Stomach (tissue), 8 donors: ENCODE measurements at regions not wholly inside any gene's neighbourhood (a gene's known extent, or its start where the extent isn't known, plus 50 kb on each side); places are given as distances from the start of the nearest gene placed in this dataset.

Experiments
- DNase-seq, 2 donors: peaks; one replicate each; pipeline versions ENCODE4 v3.0.0 to v3.0.0-alpha.2; 2013 to 2019
- H3K27ac ChIP-seq, 5 donors: fragments of 200-600 bp in 4 of 5; sonication (generic) in 4 of 5; one replicate each; pipeline ENCODE4 v1.5.1; 2013 to 2019; ENCODE audit warnings: mild to moderate bottlenecking in 1 of 5, moderate library complexity in 1 of 5
- H3K27me3 ChIP-seq, 3 donors: fragments of 200-600 bp; sonication (generic); one replicate each; pipeline ENCODE4 v1.5.1; 2017 to 2019; ENCODE audit warnings: mixed run types in 1 of 3
- H3K36me3 ChIP-seq, 4 donors: fragments of 200-600 bp; sonication (generic); 1 replicate in 3 of 4; 2 replicates in 1 of 4; pipeline ENCODE4 v1.5.1; 2016 to 2019
- H3K4me1 ChIP-seq, 4 donors: fragments of 200-600 bp; sonication (generic); one replicate each; pipeline ENCODE4 v1.5.1; 2016 to 2019
- H3K4me3 ChIP-seq, 4 donors: fragments of 200-600 bp; sonication (generic) in 3 of 4; one replicate each; pipeline ENCODE4 v1.5.1; 2016 to 2019; ENCODE audit warnings: mild to moderate bottlenecking in 1 of 4
- H3K9me3 ChIP-seq, 4 donors: fragments of 200-600 bp; sonication (generic); one replicate each; pipeline ENCODE4 v1.5.1; 2016 to 2019
- EP300 ChIP-seq: sonication (generic); formaldehyde crosslinking; IDR thresholded peaks from one replicate; pipeline ENCODE4 v1.6.1; 2017; ENCODE audit warnings: antibody characterized with exemption
- POLR2A ChIP-seq, 4 donors: fragments of 450-650 bp; IDR thresholded peaks; one replicate each; pipeline ENCODE4 v1.6.1; 2016; ENCODE audit warnings: antibody characterized with exemption in 4 of 4, control low read depth in 2 of 4, mild to moderate bottlenecking in 1 of 4, moderate library complexity in 1 of 4
- POLR2AphosphoS5 ChIP-seq, 3 donors: sonication (generic); formaldehyde crosslinking; IDR thresholded peaks; one replicate each; pipeline ENCODE4 v1.6.1; 2016; ENCODE audit warnings: antibody characterized with exemption in 3 of 3
- WGBS, 5 donors: extraction: QIAGEN DNeasy Blood & Tissue Kit in 3 of 5; methylation state at CpG; one replicate each; pipeline versions ENCODE4 v1.1.5 to v1.1.7; 2013 to 2018; 5-methylcytosine and 5-hydroxymethylcytosine counted together
- intact Hi-C: fragments of 100-400 bp; cut with DNase I; formaldehyde crosslinking; loops from one replicate; pipeline ENCODE4 v1.15.1; 2023; ENCODE audit warnings: low total_unique reads
- TF ChIP-seq, protein P1 (sequence below), 7 experiments: fragments of 450-650 bp in 4 of 7; fragments of 200-600 bp in 3 of 7; sonication (generic) in 3 of 7; IDR thresholded peaks; one replicate each; pipeline ENCODE4 v1.5.1; 2016 to 2019; ENCODE audit warnings: antibody characterized with exemption in 7 of 7, control low read depth in 2 of 7, mild to moderate bottlenecking in 1 of 7
- donor health status: healthy with polysubstance abuse.
- donor health status: Bipolar disorder and iron deficiency.
- donor health status: healthy.

DNA sequence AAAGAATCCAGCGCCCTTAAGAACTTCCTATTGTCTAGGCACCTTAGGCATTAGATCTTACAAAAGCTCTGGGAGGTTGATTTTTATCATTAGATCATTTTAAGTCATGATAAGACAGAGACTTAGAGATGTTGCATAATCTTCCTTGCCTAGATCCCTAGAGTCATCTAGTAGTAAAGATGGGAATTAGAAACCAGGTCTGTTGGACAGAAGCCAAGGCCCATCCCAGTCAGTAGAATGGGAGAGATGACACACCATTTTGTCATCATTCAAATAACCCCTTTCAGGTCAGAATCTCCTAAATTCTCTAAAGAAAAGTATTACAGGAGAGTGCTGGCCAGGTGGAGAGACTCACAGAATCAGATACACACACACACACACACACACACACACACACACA is 579.1 kb downstream of the BMP2 start:
- whole genome bisulfite sequencing, 5 donors = 89 to 94% (median 94%) methylated on average over 1 of the region's 1 CpG
- H3K27me3 ChIP-seq = no peaks in the 10 kb centered on the region

DNA sequence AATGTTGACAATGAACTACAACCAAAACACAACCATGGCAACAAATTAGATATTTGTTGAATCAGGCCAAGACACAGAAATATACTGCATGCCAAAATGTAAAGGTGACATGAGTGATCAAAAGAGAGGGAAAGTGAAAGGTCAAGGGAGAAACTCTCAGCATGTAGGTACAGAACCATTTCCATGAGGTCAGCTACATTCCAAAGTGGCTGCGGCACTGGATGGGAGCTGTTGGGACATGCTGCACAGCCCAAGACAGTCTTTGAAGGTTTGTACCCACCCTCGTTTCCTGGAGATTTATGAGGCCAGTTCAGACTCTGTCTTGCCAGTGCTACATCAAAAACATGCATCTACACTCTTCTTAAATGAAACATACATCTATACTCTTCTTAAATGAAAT is 579.9 kb downstream of the BMP2 start:
- 60 to 87% (median 85%) methylated on average over 2 of the region's 2 CpGs for WGBS, 5 donors
- DNase-seq = peak in 1 of 2 donors; percentile 13

More for the DNA sequence above, 579.1 kb downstream of the BMP2 start:
- Histone ChIP-seq H3K4me1 (no peaks in the 10 kb centered on the region), H3K4me3 (no peak overlapping the region), H3K36me3 (no peaks in the 10 kb centered on the region), H3K27ac (no peak overlapping the region), H3K9me3 (no peaks in the 10 kb centered on the region)
- intact Hi-C loops = no loop called here
- DNase-seq = no peak
- TF ChIP-seq POLR2A (IDR thresholded peaks at IDR 0.05) (no peak), EP300 (no peak), POLR2AphosphoS5 (IDR thresholded peaks at IDR 0.05) (no peak)

DNA sequence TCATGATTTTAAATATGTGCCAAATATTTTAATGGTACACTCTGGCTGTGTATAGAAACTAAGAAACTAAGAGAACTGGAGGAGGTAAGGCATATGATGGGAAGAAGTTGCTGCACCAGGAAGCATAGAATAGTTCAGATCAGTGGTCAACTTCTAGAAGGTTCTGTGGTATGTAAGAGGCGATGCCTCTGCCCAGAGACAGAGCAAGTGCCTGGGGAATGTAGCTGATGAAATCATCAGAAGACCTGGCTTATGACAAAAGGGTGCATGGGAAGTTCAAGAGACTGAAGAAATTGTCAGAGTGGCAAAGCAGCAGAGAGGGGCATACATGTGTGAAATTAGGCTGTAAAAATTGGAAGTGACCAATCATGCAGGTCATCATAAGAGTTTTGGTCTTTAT is 580.8 kb downstream of the BMP2 start:
- no peak for TF ChIP-seq EP300
- TF ChIP-seq POLR2AphosphoS5 (IDR thresholded peaks at IDR 0.05) = no peak
- TF ChIP-seq POLR2A (IDR thresholded peaks at IDR 0.05) = no peak
- TF ChIP-seq, protein P1, sequence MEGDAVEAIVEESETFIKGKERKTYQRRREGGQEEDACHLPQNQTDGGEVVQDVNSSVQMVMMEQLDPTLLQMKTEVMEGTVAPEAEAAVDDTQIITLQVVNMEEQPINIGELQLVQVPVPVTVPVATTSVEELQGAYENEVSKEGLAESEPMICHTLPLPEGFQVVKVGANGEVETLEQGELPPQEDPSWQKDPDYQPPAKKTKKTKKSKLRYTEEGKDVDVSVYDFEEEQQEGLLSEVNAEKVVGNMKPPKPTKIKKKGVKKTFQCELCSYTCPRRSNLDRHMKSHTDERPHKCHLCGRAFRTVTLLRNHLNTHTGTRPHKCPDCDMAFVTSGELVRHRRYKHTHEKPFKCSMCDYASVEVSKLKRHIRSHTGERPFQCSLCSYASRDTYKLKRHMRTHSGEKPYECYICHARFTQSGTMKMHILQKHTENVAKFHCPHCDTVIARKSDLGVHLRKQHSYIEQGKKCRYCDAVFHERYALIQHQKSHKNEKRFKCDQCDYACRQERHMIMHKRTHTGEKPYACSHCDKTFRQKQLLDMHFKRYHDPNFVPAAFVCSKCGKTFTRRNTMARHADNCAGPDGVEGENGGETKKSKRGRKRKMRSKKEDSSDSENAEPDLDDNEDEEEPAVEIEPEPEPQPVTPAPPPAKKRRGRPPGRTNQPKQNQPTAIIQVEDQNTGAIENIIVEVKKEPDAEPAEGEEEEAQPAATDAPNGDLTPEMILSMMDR (IDR thresholded peaks at IDR 0.05) = no peak
- H3K27ac ChIP-seq = no peak overlapping the region
- 85 to 98% (median 94%) methylated on average over 1 of the region's 1 CpG for WGBS, 5 donors
- no peaks in the 10 kb centered on the region for H3K4me1 ChIP-seq
- H3K36me3 ChIP-seq = no peaks in the 10 kb centered on the region
- H3K9me3 ChIP-seq = no peaks in the 10 kb centered on the region
- no peaks in the 10 kb centered on the region for H3K27me3 ChIP-seq
- DNase-seq = no peak
- intact Hi-C loops = no loop called here
- no peak overlapping the region for H3K4me3 ChIP-seq

More for the DNA sequence above, 579.9 kb downstream of the BMP2 start:
- no peaks in the 10 kb centered on the region for H3K9me3 ChIP-seq
- H3K4me3 ChIP-seq = no peak overlapping the region
- H3K27me3 ChIP-seq = no peaks in the 10 kb centered on the region
- no peak overlapping the region for H3K27ac ChIP-seq
- H3K4me1 ChIP-seq = no peaks in the 10 kb centered on the region
- intact Hi-C loops = no loop called here
- no peaks in the 10 kb centered on the region for H3K36me3 ChIP-seq
- TF ChIP-seq POLR2A (IDR thresholded peaks at IDR 0.05) = no peak
- no peak for TF ChIP-seq POLR2AphosphoS5 (IDR thresholded peaks at IDR 0.05)
- TF ChIP-seq, protein P1 (IDR thresholded peaks at IDR 0.05) = no peak
- TF ChIP-seq EP300 = no peak

DNA sequence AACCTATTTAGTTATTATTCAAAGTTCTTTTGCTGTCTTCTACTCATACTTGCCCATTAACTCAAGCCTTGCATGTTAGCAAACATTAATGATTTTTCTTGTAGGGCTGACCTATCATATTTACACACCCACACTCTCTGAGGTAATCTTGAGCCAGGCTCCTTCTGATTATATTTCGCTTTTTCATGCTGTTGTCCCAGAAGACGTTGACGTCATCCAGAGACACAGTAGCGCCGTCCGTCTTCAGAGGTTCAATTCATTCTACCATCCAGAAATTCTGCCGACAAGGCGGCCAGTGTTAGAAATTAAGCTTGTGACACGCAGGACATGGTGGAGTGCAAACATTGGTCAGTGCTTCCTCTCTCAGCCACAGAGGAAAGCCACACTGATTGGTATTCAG is 584.7 kb downstream of the BMP2 start:
- no peaks in the 10 kb centered on the region for H3K9me3 ChIP-seq
- 48 to 70% (median 54%) methylated on average over 9 of the region's 9 CpGs for WGBS, 5 donors
- intact Hi-C loops = no loop called here

DNA sequence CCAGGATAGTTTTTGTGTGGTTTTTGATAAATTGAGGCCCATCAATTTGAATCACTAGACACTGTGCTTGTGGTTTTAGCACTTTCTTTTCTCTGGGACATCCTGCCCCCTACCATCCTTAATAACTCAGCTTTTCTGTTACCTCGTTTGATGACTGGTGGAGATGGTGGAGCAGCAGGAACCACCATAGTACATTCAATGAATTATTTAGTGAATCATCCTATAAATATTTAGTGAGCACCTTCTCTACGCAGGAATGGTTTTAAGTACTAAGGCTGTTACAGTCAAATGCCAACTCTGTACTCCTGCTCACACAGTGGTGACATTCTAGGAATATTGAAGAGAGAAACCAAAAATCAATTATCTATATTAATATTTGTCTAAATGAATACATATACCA is 585.2 kb downstream of the HAO1 start:
- H3K4me3 ChIP-seq = no peak overlapping the region
- H3K27me3 ChIP-seq = no peaks in the 10 kb centered on the region
- TF ChIP-seq POLR2AphosphoS5 (IDR thresholded peaks at IDR 0.05) = no peak
- no peak for TF ChIP-seq POLR2A (IDR thresholded peaks at IDR 0.05)
- TF ChIP-seq EP300 = no peak
- TF ChIP-seq, protein P1 (IDR thresholded peaks at IDR 0.05) = no peak
- no peak for DNase-seq
- H3K36me3 ChIP-seq = no peaks in the 10 kb centered on the region
- intact Hi-C loops = no loop called here
- H3K4me1 ChIP-seq = no peaks in the 10 kb centered on the region
- H3K9me3 ChIP-seq = no peaks in the 10 kb centered on the region
- WGBS, 5 donors = 43 to 63% (median 54%) methylated on average over 2 of the region's 2 CpGs
- H3K27ac ChIP-seq = no peak overlapping the region

More for the DNA sequence above, 584.7 kb downstream of the BMP2 start:
- no peaks in the 10 kb centered on the region for H3K36me3 ChIP-seq
- H3K4me3 ChIP-seq = no peak overlapping the region
- H3K27me3 ChIP-seq = no peaks in the 10 kb centered on the region
- DNase-seq = peak in 1 of 2 donors; percentile 13
- TF ChIP-seq POLR2A (IDR thresholded peaks at IDR 0.05) = no peak
- TF ChIP-seq POLR2AphosphoS5 (IDR thresholded peaks at IDR 0.05) = no peak
- H3K27ac ChIP-seq = no peak overlapping the region
- no peaks in the 10 kb centered on the region for H3K4me1 ChIP-seq
